Neural cell (in vitro differentiated cells): ENCODE measurements at regions not wholly inside any gene's neighbourhood (a gene's known extent, or its start where the extent isn't known, plus 50 kb on each side); places are given as distances from the start of the nearest gene placed in this dataset.

Source experiments
- H2AFZ ChIP-seq: fragments of 200-600, 300-800 bp; sonication (generic), shearing (Covaris generic); 2 replicates; pipeline ENCODE4 v1.6.0; 2014; ENCODE audit warnings: low read depth, mild to moderate bottlenecking, antibody characterized with exemption, low read length, moderate library complexity
- H3F3A ChIP-seq: fragments of 200-600 bp; shearing (Covaris generic); 2 replicates; pipeline ENCODE4 v1.6.1; 2016; ENCODE audit warnings: mild to moderate bottlenecking, moderate library complexity, mixed read lengths, antibody characterized with exemption, low read length; ENCODE audit not compliant: insufficient read depth, poor library complexity, severe bottlenecking
- H3K27ac ChIP-seq: fragments of 200-600, 300-800 bp; sonication (generic), shearing (Covaris generic); 2 replicates; pipeline ENCODE4 v1.5.1; 2014; ENCODE audit warnings: mild to moderate bottlenecking, low read length, moderate library complexity
- H3K27me3 ChIP-seq: fragments of 300-800, 200-600 bp; sonication (generic), shearing (Covaris generic); 2 replicates; pipeline ENCODE4 v1.6.0; 2014; ENCODE audit warnings: mild to moderate bottlenecking, low read depth, low read length, moderate library complexity; ENCODE audit not compliant: insufficient read depth
- H3K36me3 ChIP-seq: fragments of 300-800, 200-600 bp; sonication (generic), shearing (Covaris generic); 2 replicates; pipeline ENCODE4 v1.5.1; 2014; ENCODE audit warnings: mild to moderate bottlenecking, antibody characterized with exemption, low read length, moderate library complexity; ENCODE audit not compliant: insufficient read depth
- H3K4me2 ChIP-seq: fragments of 300-800, 200-600 bp; sonication (generic), shearing (Covaris generic); 2 replicates; pipeline ENCODE4 v1.6.0; 2014; ENCODE audit warnings: mild to moderate bottlenecking, low read length
- H3K4me3 ChIP-seq: fragments of 300-800, 200-600 bp; sonication (generic), shearing (Covaris generic); 2 replicates; pipeline ENCODE4 v1.5.1; 2014; ENCODE audit warnings: mild to moderate bottlenecking, low read length, moderate library complexity
- H3K79me2 ChIP-seq: fragments of 200-600 bp; shearing (Covaris generic); replicated peaks from 2 replicates; pipeline ENCODE4 v1.6.0; 2014; ENCODE audit warnings: mild to moderate bottlenecking, low read length, moderate library complexity; ENCODE audit not compliant: insufficient read depth
- H3K9ac ChIP-seq: fragments of 300-800, 200-600 bp; sonication (generic), shearing (Covaris generic); 2 replicates; pipeline ENCODE4 v1.6.1; 2016; ENCODE audit warnings: mild to moderate bottlenecking, low read length, mixed read lengths
- H3K9me2 ChIP-seq: fragments of 200-600 bp; shearing (Covaris generic); 2 replicates; pipeline ENCODE4 v1.6.1; 2016; ENCODE audit warnings: mild to moderate bottlenecking, low read length, mixed read lengths; ENCODE audit not compliant: insufficient read depth
- H3K9me3 ChIP-seq: fragments of 200-600, 300-800 bp; sonication (generic), shearing (Covaris generic); 2 replicates; pipeline ENCODE4 v1.6.1; 2016; ENCODE audit warnings: mild to moderate bottlenecking, mixed run types, low read length, moderate library complexity, mixed read lengths
- H4K20me1 ChIP-seq: fragments of 200-600 bp; shearing (Covaris generic); 2 replicates; pipeline ENCODE4 v1.6.1; 2016; ENCODE audit warnings: mild to moderate bottlenecking, mixed run types; ENCODE audit not compliant: insufficient read depth
- CTCF ChIP-seq: fragments of 450-650 bp; IDR thresholded peaks from 2 replicates; pipeline ENCODE4 v1.5.1; 2014; ENCODE audit warnings: antibody characterized with exemption, mild to moderate bottlenecking, moderate library complexity; ENCODE audit not compliant: poor library complexity, severe bottlenecking
- EP300 ChIP-seq: fragments of 450-650 bp; conservative IDR thresholded peaks from 2 replicates; pipeline ENCODE4 v1.6.1; 2014; ENCODE audit warnings: antibody characterized with exemption, mild to moderate bottlenecking, moderate library complexity; ENCODE audit not compliant: poor library complexity, severe bottlenecking
- EZH2 ChIP-seq: fragments of 200-600, 300-800 bp; shearing (Covaris generic), sonication (generic); IDR thresholded peaks from 2 replicates; pipeline ENCODE4 v1.6.1; 2014; ENCODE audit warnings: antibody characterized with exemption, low read length, borderline replicate concordance, mild to moderate bottlenecking; ENCODE audit not compliant: insufficient read depth, poor library complexity, severe bottlenecking
- MXI1 ChIP-seq: fragments of 450-650 bp; conservative IDR thresholded peaks from 2 replicates; pipeline ENCODE4 v1.6.1; 2014; ENCODE audit warnings: antibody characterized with exemption, mild to moderate bottlenecking; ENCODE audit not compliant: poor library complexity, severe bottlenecking
- POLR2AphosphoS5 ChIP-seq: IDR thresholded peaks from 2 replicates; pipeline ENCODE4 v1.6.1; 2012
- RAD21 ChIP-seq: fragments of 450-650 bp; conservative IDR thresholded peaks from 2 replicates; pipeline ENCODE4 v1.6.1; 2014; ENCODE audit warnings: antibody characterized with exemption, mild to moderate bottlenecking, moderate library complexity
- REST ChIP-seq: IDR thresholded peaks from 2 replicates; pipeline ENCODE4 v1.6.1; 2012; ENCODE audit warnings: borderline replicate concordance
- SMC3 ChIP-seq: fragments of 450-650 bp; conservative IDR thresholded peaks from 2 replicates; pipeline ENCODE4 v1.6.1; 2014; ENCODE audit warnings: antibody characterized with exemption, mild to moderate bottlenecking, moderate library complexity; ENCODE audit not compliant: poor library complexity
- TAF1 ChIP-seq: IDR thresholded peaks from 2 replicates; pipeline ENCODE4 v1.6.1; 2012; ENCODE audit warnings: low read depth

GRCh38 chr11:104649002-104649401, 249.3 kb downstream of the CASP12 start:
- H3K27ac ChIP-seq: no peak overlapping the region
- H3K4me2 ChIP-seq: no peak overlapping the region
- no peaks in the 10 kb centered on the region for H3K79me2 ChIP-seq
- no peak overlapping the region for H2AFZ ChIP-seq
- H3F3A ChIP-seq: no peaks in the 10 kb centered on the region
- H3K9me2 ChIP-seq: no peaks in the 10 kb centered on the region
- no peaks in the 10 kb centered on the region for H3K9me3 ChIP-seq
- no peak overlapping the region for H3K9ac ChIP-seq
- no peaks in the 10 kb centered on the region for H4K20me1 ChIP-seq
- no peak overlapping the region for H3K4me3 ChIP-seq
- no peaks in the 10 kb centered on the region for H3K27me3 ChIP-seq
- TF ChIP-seq POLR2AphosphoS5: no peak
- no peak for TF ChIP-seq TAF1
- no peak for TF ChIP-seq CTCF
- TF ChIP-seq SMC3: no peak
- TF ChIP-seq RAD21: no peak
- TF ChIP-seq MXI1: no peak
- no peak for TF ChIP-seq EZH2
- TF ChIP-seq EP300: no peak
- TF ChIP-seq REST: no peak
- no peaks in the 10 kb centered on the region for H3K36me3 ChIP-seq

GRCh38 chr11:104645261-104646222, 252.7 kb downstream of the CASP12 start:
- Histone ChIP-seq H2AFZ (no peak overlapping the region), H3K4me3 (no peak overlapping the region), H3K27me3 (no peaks in the 10 kb centered on the region), H3K9me3 (no peaks in the 10 kb centered on the region), H3F3A (no peaks in the 10 kb centered on the region), H3K9me2 (no peaks in the 10 kb centered on the region), H4K20me1 (no peaks in the 10 kb centered on the region), H3K36me3 (no peaks in the 10 kb centered on the region), H3K9ac (no peak overlapping the region), H3K27ac (no peak overlapping the region), H3K79me2 (no peaks in the 10 kb centered on the region), H3K4me2 (no peak overlapping the region)
- no peak for TF ChIP-seq RAD21
- no peak for TF ChIP-seq SMC3
- TF ChIP-seq MXI1: no peak
- no peak for TF ChIP-seq TAF1
- no peak for TF ChIP-seq REST
- no peak for TF ChIP-seq EP300
- no peak for TF ChIP-seq EZH2
- no peak for TF ChIP-seq CTCF
- TF ChIP-seq POLR2AphosphoS5: no peak
